ENCODE measurements at regions not wholly inside any gene's neighbourhood (a gene's known extent, or its start where the extent isn't known, plus 50 kb on each side); places are given as distances from the start of the nearest gene placed in this dataset.

GRCh38 chr10:9091530-9092093 is 1037.1 kb downstream of the GATA3 start:
- TF ChIP-seq CTCF (IDR thresholded peaks at IDR 0.05; ENCODE audit: low read length) (no peak), EZH2 (IDR thresholded peaks at IDR 0.05; ENCODE audit: borderline replicate concordance, low read length) (no peak)
